ENCODE measurements at regions not wholly inside any gene's neighbourhood (a gene's known extent, or its start where the extent isn't known, plus 50 kb on each side); places are given as distances from the start of the nearest gene placed in this dataset.

DNA sequence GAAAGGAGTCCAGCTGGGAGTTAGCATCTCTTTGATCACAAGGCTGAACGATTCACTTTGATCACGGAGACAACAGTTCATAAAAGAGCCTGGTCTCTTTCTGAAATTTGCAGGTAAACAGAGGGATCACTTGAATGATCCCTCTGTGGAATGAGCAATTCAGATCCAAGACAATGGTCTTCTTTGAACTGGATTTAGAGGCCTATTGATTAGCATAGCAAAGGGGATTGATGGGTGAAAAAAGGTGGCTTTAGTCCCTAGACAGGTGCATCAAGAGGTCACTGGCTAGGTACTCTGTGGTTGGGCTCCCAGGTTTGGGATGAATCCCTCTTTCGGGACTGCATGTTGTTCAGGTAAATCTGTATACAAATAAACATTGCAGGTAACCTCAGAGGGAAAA lies 223.8 kb upstream of the TAPT1 start:
- Histone ChIP-seq H3K79me2 (ENCODE audit: control insufficient read depth in 1 of 2, insufficient read depth in 2 of 2, low read length in 2 of 2) (no peaks in the 10 kb centered on the region), H3K14ac (ENCODE audit: insufficient read length) (no peak overlapping the region), H3K4ac (replicated peaks; ENCODE audit: insufficient read length, low read depth, low read length) (no peak overlapping the region), H2AFZ (ENCODE audit: low read length) (no peak overlapping the region), H3K23me2 (ENCODE audit: low read depth, low read length) (no peaks in the 10 kb centered on the region; the same call in 1 of the 2 replicates), H4K8ac (ENCODE audit: extremely low read depth, insufficient read depth, low read length) (no peak overlapping the region), H3K27me3 (replicated peaks in 1 of 4; ENCODE audit: control insufficient read depth in 3 of 4, extremely low read depth in 1 of 4, insufficient read depth in 3 of 4, low read length in 3 of 4) (peaks cover 19 to 45% (median 26%) of the 10 kb centered on the region in 4 experiments), H4K91ac (replicated peaks; ENCODE audit: insufficient read length, low read length) (no peak overlapping the region), H3K27ac (ENCODE audit: low read depth, low read length) (no peak overlapping the region), H3K79me1 (ENCODE audit: low read depth, low read length) (no peaks in the 10 kb centered on the region), H3K4me3 (ENCODE audit: extremely low read depth in 1 of 4, insufficient read depth in 2 of 4, low read depth in 3 of 4, low read length in 4 of 4) (no peak overlapping the region), H2BK20ac (ENCODE audit: low read length) (no peak overlapping the region), H2BK5ac (ENCODE audit: low read depth, low read length) (no peak overlapping the region), H3K36me3 (ENCODE audit: control insufficient read depth in 2 of 4, insufficient read depth in 4 of 4, low read length in 3 of 4) (no peaks in the 10 kb centered on the region), H3K4me1 (replicated peaks in 1 of 4; ENCODE audit: control insufficient read depth in 3 of 4, insufficient read depth in 4 of 4, low read length in 3 of 4) (no peaks in the 10 kb centered on the region; a peak in 2 of 7 replicates), H2BK15ac (ENCODE audit: low read length) (no peak overlapping the region), H3K9me3 (ENCODE audit: insufficient read depth in 2 of 2, low read depth in 1 of 2, low read length in 1 of 2) (no peaks in the 10 kb centered on the region), H2AK5ac (ENCODE audit: low read depth, low read length) (no peak overlapping the region), H2BK12ac (ENCODE audit: low read depth, low read length) (no peak overlapping the region), H3K4me2 (ENCODE audit: insufficient read depth in 1 of 2, low read depth in 2 of 2, low read length in 2 of 2) (no peak overlapping the region), H2BK120ac (replicated peaks; ENCODE audit: low read depth, low read length) (no peak overlapping the region), H4K20me1 (replicated peaks in 1 of 2; ENCODE audit: control insufficient read depth in 1 of 2, insufficient read depth in 2 of 2, low read length in 2 of 2) (no peaks in the 10 kb centered on the region), H3K56ac (replicated peaks; ENCODE audit: insufficient read length, low read depth, low read length) (no peak overlapping the region), H3K18ac (ENCODE audit: extremely low read depth, low read length) (no peak overlapping the region), H3K23ac (ENCODE audit: insufficient read length) (no peak overlapping the region), H4K5ac (ENCODE audit: insufficient read length, low read depth, low read length) (no peak overlapping the region), H3K9ac (replicated peaks in 1 of 4; ENCODE audit: extremely low read depth in 1 of 4, low read depth in 3 of 4, low read length in 3 of 4) (no peak overlapping the region)
- 49% methylated on average over 3 of the region's 3 CpGs; no CpG with 5 or more reads in 1 of the 2 experiments for WGBS, 2 experiments (ENCODE audit: extremely low coverage in 1 of 2, insufficient coverage in 1 of 2, insufficient read length in 1 of 2, insufficient replicate concordance in 2 of 2, low coverage in 1 of 2, low lambda C conversion rate in 2 of 2, missing lambda C conversion rate in 1 of 2)
- CTCF ChIA-PET (ENCODE audit: partially characterized antibody), result interaction anchor here (0.9 to 1.6 kb wide), 2 partner anchors 55 to 874 kb away, joined by 3 to 4 read pairs; no protein-coding TSS in a partner anchor
- DNase-seq (ENCODE audit: low read depth in 1 of 2, low spot score in 2 of 2) (no peak), FAIRE-seq (peak; percentile 69)
- POLR2A ChIA-PET (ENCODE audit: partially characterized antibody), result no interaction called here
- TF ChIP-seq EP300 (IDR thresholded peaks at IDR 0.05; ENCODE audit: borderline replicate concordance in 1 of 2, low read depth in 2 of 2, low read length in 2 of 2) (no peak), POLR2AphosphoS5 (IDR thresholded peaks at IDR 0.05; ENCODE audit: low read depth, low read length) (0 out of 2 replicates have a peak, but pooled peaks have one; percentile 23), NANOG (IDR thresholded peaks at IDR 0.05; ENCODE audit: insufficient read depth, low read depth, low read length, poor library complexity, severe bottlenecking) (peak; percentile 76), TCF12 (IDR thresholded peaks at IDR 0.05; ENCODE audit: low read depth, low read length) (0 out of 2 replicates have a peak, but pooled peaks have one; percentile 64), SIRT6 (IDR thresholded peaks at IDR 0.05; ENCODE audit: low read length) (no peak), POU5F1 (IDR thresholded peaks at IDR 0.05; ENCODE audit: low read depth, low read length) (peak; percentile 51; the same call in 1 of the 2 replicates), TAF7 (optimal IDR thresholded peaks at IDR 0.05; ENCODE audit: borderline replicate concordance, low read depth, low read length) (no peak), RXRA (IDR thresholded peaks at IDR 0.05; ENCODE audit: insufficient read depth, low read depth, low read length) (peak; percentile 97; the same call in 1 of the 2 replicates)
- TF ChIP-seq, protein P1, sequence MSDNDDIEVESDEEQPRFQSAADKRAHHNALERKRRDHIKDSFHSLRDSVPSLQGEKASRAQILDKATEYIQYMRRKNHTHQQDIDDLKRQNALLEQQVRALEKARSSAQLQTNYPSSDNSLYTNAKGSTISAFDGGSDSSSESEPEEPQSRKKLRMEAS (IDR thresholded peaks at IDR 0.05), result no peak
- TF ChIP-seq, protein P2, sequence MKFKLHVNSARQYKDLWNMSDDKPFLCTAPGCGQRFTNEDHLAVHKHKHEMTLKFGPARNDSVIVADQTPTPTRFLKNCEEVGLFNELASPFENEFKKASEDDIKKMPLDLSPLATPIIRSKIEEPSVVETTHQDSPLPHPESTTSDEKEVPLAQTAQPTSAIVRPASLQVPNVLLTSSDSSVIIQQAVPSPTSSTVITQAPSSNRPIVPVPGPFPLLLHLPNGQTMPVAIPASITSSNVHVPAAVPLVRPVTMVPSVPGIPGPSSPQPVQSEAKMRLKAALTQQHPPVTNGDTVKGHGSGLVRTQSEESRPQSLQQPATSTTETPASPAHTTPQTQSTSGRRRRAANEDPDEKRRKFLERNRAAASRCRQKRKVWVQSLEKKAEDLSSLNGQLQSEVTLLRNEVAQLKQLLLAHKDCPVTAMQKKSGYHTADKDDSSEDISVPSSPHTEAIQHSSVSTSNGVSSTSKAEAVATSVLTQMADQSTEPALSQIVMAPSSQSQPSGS (IDR thresholded peaks at IDR 0.05; ENCODE audit: low read length), result no peak
- TF ChIP-seq, protein P3, sequence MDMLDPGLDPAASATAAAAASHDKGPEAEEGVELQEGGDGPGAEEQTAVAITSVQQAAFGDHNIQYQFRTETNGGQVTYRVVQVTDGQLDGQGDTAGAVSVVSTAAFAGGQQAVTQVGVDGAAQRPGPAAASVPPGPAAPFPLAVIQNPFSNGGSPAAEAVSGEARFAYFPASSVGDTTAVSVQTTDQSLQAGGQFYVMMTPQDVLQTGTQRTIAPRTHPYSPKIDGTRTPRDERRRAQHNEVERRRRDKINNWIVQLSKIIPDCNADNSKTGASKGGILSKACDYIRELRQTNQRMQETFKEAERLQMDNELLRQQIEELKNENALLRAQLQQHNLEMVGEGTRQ (IDR thresholded peaks at IDR 0.05; ENCODE audit: low read length), result no peak
